ENCODE measurements at regions not wholly inside any gene's neighbourhood (a gene's known extent, or its start where the extent isn't known, plus 50 kb on each side); places are given as distances from the start of the nearest gene placed in this dataset.

GRCh38 chr4:23005691-23006090 is 313.0 kb downstream of the GBA3 start:
- no peak for DNase-seq

GRCh38 chr4:23001478-23001877 is 308.7 kb downstream of the GBA3 start:
- DNase-seq: no peak

GRCh38 chr4:22999419-22999818 is 306.7 kb downstream of the GBA3 start:
- DNase-seq: no peak

GRCh38 chr4:22997358-22998224 is 304.9 kb downstream of the GBA3 start:
- DNase-seq: no peak

- DNase-seq: no peak
Observed at GRCh38 chr4:22991576-22991975, 298.8 kb downstream of the GBA3 start.

GRCh38 chr4:22988526-22988925 is 295.8 kb downstream of the GBA3 start:
- no peak for DNase-seq

- no peak for DNase-seq
Observed at GRCh38 chr4:22987870-22988269, 295.1 kb downstream of the GBA3 start.

GRCh38 chr4:22986881-22987280 is 294.1 kb downstream of the GBA3 start:
- no peak for DNase-seq

GRCh38 chr4:22986262-22986661 is 293.5 kb downstream of the GBA3 start:
- DNase-seq: no peak

- no peak for DNase-seq
Observed at GRCh38 chr4:22984390-22984789, 291.7 kb downstream of the GBA3 start.

GRCh38 chr4:22978656-22979055 is 285.9 kb downstream of the GBA3 start:
- DNase-seq: no peak

GRCh38 chr4:22970665-22971064 is 277.9 kb downstream of the GBA3 start:
- DNase-seq: no peak

GRCh38 chr4:22969287-22969896 is 276.7 kb downstream of the GBA3 start:
- DNase-seq: no peak

GRCh38 chr4:22962295-22962694 is 269.6 kb downstream of the GBA3 start:
- no peak for DNase-seq

GRCh38 chr4:22959483-22959882 is 266.7 kb downstream of the GBA3 start:
- DNase-seq: no peak

- no peak for DNase-seq
Observed at GRCh38 chr4:22957774-22958309, 265.1 kb downstream of the GBA3 start.

- no peak for DNase-seq
Observed at GRCh38 chr4:22949161-22949855, 256.6 kb downstream of the GBA3 start.

GRCh38 chr4:22947851-22948250 is 255.1 kb downstream of the GBA3 start:
- no peak for DNase-seq

- no peak for DNase-seq
Observed at GRCh38 chr4:22942920-22943559, 250.3 kb downstream of the GBA3 start.

GRCh38 chr4:22941688-22942375 is 249.1 kb downstream of the GBA3 start:
- DNase-seq: no peak

GRCh38 chr4:22932326-22932725 is 239.6 kb downstream of the GBA3 start:
- no peak for DNase-seq

GRCh38 chr4:22922426-22922825 is 229.7 kb downstream of the GBA3 start:
- no peak for DNase-seq

GRCh38 chr4:22921936-22922335 is 229.2 kb downstream of the GBA3 start:
- no peak for DNase-seq

All from DMS79 treated with DMSO at 0.1 percent for 48 hours (cell line).